Testis (tissue), 2 donors: ENCODE measurements at regions not wholly inside any gene's neighbourhood (a gene's known extent, or its start where the extent isn't known, plus 50 kb on each side); places are given as distances from the start of the nearest gene placed in this dataset.

Experiments
- POLR2A ChIP-seq: fragments of 450-650 bp; IDR thresholded peaks from one replicate; pipeline ENCODE4 v1.6.1; 2017; ENCODE audit warnings: antibody characterized with exemption, mild to moderate bottlenecking, moderate library complexity
- TF ChIP-seq, protein P1 (sequence below), 3 experiments: fragments of 450-650 bp in 2 of 3; fragments of 200-600 bp in 1 of 3; sonication (generic) in 1 of 3; IDR thresholded peaks; one replicate each; pipeline ENCODE4 v1.5.1; 2016 to 2019; ENCODE audit warnings: antibody characterized with exemption in 3 of 3, mild to moderate bottlenecking in 2 of 3, moderate library complexity in 1 of 3

DNA sequence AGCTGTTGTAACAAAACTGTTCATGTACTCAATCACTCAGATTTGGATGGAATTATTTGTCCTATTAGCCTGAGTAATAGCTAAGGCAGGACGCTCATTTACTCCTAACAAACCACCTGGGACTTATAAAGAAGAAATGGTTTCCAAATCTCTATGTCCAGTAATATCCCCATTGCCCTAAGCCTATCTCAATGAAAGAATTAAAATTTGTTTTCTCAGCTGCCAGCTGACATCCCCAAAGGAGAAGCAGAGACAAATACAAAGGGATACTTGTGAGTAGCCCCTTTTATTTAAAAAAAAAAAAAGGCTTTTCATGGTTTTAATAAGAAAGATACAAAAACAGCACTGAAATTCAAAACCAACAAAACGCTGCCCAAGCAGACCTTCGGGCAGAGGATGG is 211.4 kb upstream of the PARD3B start:
- no peak for TF ChIP-seq POLR2A
- TF ChIP-seq, protein P1, sequence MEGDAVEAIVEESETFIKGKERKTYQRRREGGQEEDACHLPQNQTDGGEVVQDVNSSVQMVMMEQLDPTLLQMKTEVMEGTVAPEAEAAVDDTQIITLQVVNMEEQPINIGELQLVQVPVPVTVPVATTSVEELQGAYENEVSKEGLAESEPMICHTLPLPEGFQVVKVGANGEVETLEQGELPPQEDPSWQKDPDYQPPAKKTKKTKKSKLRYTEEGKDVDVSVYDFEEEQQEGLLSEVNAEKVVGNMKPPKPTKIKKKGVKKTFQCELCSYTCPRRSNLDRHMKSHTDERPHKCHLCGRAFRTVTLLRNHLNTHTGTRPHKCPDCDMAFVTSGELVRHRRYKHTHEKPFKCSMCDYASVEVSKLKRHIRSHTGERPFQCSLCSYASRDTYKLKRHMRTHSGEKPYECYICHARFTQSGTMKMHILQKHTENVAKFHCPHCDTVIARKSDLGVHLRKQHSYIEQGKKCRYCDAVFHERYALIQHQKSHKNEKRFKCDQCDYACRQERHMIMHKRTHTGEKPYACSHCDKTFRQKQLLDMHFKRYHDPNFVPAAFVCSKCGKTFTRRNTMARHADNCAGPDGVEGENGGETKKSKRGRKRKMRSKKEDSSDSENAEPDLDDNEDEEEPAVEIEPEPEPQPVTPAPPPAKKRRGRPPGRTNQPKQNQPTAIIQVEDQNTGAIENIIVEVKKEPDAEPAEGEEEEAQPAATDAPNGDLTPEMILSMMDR (IDR thresholded peaks at IDR 0.05) = no peak
